ENCODE measurements at regions not wholly inside any gene's neighbourhood (a gene's known extent, or its start where the extent isn't known, plus 50 kb on each side); places are given as distances from the start of the nearest gene placed in this dataset.

GRCh38 chr1:187947359-187947758, 1118.6 kb downstream of the PLA2G4A start:
- TF ChIP-seq, protein P1, sequence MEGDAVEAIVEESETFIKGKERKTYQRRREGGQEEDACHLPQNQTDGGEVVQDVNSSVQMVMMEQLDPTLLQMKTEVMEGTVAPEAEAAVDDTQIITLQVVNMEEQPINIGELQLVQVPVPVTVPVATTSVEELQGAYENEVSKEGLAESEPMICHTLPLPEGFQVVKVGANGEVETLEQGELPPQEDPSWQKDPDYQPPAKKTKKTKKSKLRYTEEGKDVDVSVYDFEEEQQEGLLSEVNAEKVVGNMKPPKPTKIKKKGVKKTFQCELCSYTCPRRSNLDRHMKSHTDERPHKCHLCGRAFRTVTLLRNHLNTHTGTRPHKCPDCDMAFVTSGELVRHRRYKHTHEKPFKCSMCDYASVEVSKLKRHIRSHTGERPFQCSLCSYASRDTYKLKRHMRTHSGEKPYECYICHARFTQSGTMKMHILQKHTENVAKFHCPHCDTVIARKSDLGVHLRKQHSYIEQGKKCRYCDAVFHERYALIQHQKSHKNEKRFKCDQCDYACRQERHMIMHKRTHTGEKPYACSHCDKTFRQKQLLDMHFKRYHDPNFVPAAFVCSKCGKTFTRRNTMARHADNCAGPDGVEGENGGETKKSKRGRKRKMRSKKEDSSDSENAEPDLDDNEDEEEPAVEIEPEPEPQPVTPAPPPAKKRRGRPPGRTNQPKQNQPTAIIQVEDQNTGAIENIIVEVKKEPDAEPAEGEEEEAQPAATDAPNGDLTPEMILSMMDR (IDR thresholded peaks at IDR 0.05; ENCODE audit: low read depth, low read length): no peak
- DNase-seq (ENCODE audit: extremely low read depth, low read depth): no peak

- DNase-seq (ENCODE audit: extremely low read depth, low read depth): no peak
- TF ChIP-seq, protein P1 (IDR thresholded peaks at IDR 0.05; ENCODE audit: low read depth, low read length): no peak
Observed at GRCh38 chr1:187948170-187948794, 1119.5 kb downstream of the PLA2G4A start.

GRCh38 chr1:187949567-187949966, 1120.8 kb downstream of the PLA2G4A start:
- no peak for DNase-seq (ENCODE audit: extremely low read depth, low read depth)
- TF ChIP-seq, protein P1 (IDR thresholded peaks at IDR 0.05; ENCODE audit: low read depth, low read length): no peak

- no peak for DNase-seq (ENCODE audit: extremely low read depth, low read depth)
- TF ChIP-seq, protein P1 (IDR thresholded peaks at IDR 0.05; ENCODE audit: low read depth, low read length): no peak
Observed at GRCh38 chr1:187951817-187952216, 1123.1 kb downstream of the PLA2G4A start.

GRCh38 chr1:187952446-187952845, 1123.7 kb downstream of the PLA2G4A start:
- TF ChIP-seq, protein P1 (IDR thresholded peaks at IDR 0.05; ENCODE audit: low read depth, low read length): no peak
- DNase-seq (ENCODE audit: extremely low read depth, low read depth): no peak

DNA sequence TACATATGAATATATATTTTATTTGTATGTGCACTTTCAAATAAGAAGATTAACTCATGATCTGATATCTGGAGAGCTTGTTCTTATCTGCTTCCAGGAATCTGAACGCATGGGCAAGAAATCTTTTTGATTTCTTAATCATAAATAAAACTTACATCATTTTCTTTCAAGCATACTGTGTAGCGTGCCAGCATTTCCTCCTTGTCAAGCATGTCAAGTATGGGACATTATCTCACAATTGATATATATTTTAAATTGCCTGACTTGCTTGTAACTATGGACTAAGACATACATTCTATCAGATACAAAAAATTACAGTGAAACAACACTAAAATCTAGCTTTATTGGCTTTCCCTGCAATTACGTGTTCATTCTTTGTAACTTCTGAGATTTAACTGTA, 1128.2 kb downstream of the PLA2G4A start:
- no peak for DNase-seq (ENCODE audit: extremely low read depth, low read depth)
- TF ChIP-seq, protein P1 (IDR thresholded peaks at IDR 0.05; ENCODE audit: low read depth, low read length): no peak

DNA sequence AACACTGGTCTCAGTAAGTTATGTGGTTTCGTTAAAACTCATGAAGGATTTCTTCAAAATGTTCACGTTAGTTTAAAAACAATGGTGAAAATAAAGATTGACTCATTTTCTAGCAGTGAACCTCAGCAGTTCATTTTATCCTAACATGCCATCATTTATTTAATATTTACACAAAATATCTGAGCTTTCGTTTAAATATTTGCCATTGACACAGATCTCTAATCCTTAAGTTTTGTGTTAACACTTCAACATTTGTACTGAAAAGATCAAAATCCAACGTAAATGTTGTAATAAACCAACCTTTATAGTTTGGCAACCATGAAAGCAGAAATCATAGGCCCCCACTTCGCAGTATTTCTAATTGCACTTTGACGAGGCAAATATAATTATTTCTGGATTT, 1129.5 kb downstream of the PLA2G4A start:
- DNase-seq (ENCODE audit: extremely low read depth, low read depth): no peak

More for the DNA sequence above, 1129.5 kb downstream of the PLA2G4A start:
- TF ChIP-seq, protein P1 (IDR thresholded peaks at IDR 0.05; ENCODE audit: low read depth, low read length): no peak
